GM19372 (cell line): ENCODE measurements at regions not wholly inside any gene's neighbourhood (a gene's known extent, or its start where the extent isn't known, plus 50 kb on each side); places are given as distances from the start of the nearest gene placed in this dataset.
"Not testable (repeated sequence)": the region's sequence is repeated elsewhere in the genome, so short reads cannot be mapped to it uniquely, and the experiment has no call there.

Experiments used
- ATAC-seq: cut with Tn5 transposase; IDR thresholded peaks from one replicate; pipeline ENCODE4 v1.9.1; 2021; ENCODE audit warnings: mild to moderate bottlenecking, low read depth, moderate library complexity; ENCODE audit not compliant: unreplicated experiment

- no peak for ATAC-seq
Observed at GRCh38 chr12:46526233-46526632, 153.7 kb upstream of the SLC38A2 start.

DNA sequence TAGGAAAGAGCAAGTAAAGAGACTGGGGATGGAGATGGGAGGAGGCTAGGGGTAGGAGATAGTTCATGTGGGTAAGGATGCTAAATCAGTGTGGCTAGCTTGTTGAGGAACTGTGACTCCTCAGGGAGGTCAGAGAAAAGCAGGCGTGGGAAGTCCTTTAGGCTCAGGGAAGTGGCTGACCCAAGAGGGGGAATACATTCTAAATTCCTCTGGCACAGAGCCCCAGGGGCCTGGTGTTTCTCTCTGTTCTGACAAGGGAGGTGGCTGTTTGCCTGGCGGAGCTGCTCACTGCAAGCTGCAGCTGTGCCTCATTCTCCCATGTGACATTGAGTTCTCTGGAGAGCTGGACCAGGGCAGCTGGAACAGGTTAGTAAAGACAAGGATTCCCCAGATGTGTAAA is 152.2 kb upstream of the SLC38A2 start:
- no peak for ATAC-seq

GRCh38 chr12:46523863-46524770 is 151.5 kb upstream of the SLC38A2 start:
- ATAC-seq = no peak

- no peak for ATAC-seq
Observed at GRCh38 chr12:46523446-46523845, 150.9 kb upstream of the SLC38A2 start.

DNA sequence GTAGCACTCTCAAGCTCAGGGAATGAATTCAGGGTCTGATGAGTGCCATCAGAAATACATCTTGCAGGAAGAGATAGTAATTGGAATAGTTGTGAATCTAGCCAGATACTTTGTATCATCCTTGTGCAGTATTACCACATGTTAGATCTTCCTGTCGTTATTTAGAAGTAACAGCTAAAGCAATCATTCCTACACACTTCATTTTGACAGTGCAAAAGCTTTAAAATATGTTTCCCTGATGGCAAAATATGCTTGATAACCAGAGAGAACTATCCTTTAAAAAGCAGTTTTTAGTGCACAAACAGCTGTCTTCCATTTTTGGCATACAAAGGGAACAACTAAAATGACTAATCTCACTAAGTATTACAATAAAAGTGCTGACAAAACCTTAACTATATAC is 149.5 kb upstream of the SLC38A2 start:
- ATAC-seq = no peak

DNA sequence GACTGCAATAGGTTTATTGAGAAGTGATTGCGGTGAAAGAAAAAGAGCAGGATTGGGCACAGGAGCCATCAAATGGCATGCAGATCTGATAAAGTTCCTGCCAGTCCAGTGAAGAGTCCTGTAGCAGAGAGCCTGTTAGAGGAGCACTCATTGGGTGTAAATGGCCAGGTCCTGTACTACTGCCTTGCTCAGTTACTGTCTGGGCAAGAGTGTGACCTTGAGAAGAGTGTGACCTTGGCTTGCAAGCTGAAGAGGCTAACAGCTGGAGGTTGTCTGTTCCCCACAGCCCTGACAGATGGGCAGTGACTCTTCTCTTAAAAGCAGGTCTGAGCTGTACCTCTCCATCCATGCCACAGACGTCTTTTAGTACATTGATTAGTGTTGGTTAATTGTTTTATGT is 148.6 kb upstream of the SLC38A2 start:
- no peak for ATAC-seq

DNA sequence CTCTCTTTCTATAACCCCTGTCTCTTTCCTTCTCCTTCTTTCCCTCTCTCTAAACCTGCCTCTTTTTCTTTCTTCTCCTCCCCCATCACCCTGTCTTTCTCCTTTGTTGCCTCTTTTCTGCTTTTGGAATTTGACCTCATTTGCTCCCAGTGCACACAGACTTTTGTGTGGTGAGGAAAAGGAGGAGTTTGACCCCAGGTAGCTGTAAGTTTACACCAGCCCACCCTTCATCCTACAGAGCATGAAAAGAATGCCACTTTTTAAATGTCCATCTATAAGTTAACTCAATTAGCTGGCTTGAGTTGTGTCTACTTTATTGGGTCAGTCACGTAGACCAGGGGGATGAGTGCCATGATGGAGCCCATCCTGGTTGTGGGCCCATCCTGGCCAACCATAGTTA is 146.8 kb upstream of the SLC38A2 start:
- no peak for ATAC-seq

DNA sequence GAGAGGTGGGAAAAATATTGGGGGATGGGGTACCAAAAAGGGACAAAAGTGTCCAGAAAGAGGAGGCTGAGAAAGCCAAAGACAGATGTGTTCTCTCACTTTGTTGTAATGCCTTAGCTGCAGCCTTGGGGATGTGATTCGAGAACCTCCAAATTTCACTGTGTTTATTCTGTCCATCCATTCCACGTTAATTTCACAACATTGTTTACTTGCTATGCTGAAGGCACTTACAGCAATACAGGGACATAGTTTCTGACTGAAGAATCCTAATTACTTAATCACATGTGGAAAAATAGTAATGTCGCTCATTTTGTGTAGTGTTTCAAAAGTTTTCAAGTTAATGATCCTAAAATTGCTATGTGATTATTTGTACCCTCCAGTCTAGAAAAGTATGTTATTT is 146.2 kb upstream of the SLC38A2 start:
- ATAC-seq = no peak

GRCh38 chr12:46518169-46518568 is 145.6 kb upstream of the SLC38A2 start:
- ATAC-seq = no peak

DNA sequence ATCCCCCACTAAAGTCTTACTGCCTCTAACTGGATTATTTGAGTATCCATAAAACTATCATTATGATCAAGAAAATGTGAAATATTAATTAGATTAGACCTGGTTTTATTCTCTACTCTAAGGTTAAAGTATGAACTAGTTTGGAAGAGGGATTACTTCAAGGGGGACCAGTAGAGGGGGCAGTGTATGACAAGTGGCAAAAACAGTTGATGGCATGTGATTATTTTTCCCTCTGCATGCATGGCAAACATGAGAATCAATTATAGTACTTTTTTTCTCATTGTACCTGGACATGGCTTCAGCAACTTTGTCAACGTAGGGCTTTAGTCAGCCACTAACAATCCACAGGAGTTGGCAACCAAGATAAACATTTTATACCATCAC is 145.0 kb upstream of the SLC38A2 start:
- peak; percentile 34 for ATAC-seq

DNA sequence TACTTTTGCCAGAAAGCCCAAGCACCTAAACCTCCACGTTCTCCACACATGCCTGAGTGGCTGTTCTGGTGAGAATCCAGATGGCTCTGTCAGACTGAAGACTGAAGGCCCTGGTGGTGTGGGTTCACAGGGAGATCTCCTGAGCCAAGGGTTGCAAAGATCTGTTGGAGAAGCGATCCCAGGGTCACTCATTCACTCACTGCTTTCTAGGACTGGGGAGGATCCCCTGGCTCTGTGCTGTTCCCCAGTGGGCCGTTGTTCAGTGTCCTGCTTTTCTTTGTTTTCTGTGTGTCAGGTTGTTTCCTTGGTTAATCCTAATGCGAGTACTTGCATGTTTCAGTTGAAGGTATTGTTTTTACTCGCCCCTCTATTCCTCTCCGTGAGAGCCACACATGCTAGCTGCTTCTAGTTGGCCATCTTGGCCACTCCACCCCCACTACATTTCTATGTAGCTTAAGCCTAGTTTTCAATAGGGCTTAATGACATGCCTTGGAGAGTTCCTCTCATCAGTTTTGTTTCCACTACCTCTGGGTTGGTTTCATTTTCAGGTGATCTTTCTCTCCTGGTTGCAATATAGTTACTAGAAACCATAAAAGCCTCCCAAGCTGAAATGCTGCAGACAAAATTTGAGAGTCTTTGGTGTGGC is 144.5 kb upstream of the SLC38A2 start:
- peak; percentile 94 for ATAC-seq

DNA sequence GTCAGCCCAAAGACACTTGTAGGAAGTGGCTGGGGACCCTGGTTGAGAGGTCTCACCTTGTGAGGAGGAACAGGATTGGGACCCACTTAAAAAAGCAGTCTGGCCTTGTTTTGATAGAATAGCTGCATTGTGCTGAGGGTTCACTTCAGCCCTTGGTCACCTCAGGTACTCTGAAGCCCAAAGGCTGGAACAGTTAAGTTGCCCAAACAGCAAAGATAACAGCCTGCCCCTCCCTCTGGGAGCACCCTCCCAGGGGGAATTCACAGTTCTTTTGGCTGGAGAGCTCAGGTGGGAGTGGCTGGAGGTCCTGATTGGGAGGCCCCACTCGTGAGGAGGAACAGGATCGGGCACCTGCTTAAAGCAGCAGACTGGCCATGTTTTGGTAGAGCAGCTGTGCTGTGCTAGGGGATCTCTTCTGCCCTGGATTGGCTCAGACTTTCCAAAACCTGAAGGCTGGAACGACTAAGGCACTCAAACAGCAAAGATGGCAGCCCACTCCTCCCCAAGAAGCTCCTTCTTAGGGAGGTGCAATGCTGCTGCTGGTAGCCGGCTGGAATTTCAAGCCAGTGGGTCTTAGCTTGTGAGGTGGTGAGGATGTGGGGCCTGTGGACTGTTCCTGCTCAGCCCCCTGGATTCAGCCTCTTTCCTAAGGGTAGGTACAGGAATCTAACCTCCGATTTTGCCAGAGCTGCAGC is 143.8 kb upstream of the SLC38A2 start:
- no peak for ATAC-seq

- no peak for ATAC-seq
Observed at GRCh38 chr12:46515829-46516228, 143.3 kb upstream of the SLC38A2 start.

DNA sequence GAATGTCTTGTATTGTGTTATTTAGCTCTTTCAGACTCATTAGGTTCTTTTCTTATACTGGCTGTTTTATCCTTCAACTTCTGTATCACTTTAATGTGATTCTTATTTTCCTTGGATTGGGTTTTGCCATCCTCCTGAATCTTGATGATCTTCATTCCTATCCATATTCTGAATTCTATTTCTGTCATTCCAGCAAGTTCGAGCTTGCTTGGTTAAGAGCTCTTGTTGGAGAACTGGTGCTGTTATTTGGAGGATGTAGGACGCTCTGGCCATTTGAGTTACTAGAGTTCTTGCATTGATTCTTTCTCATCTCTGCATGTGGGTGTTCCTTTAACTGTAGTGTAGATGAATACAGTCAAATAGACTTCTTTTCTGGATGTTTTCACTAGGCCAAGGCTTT is 142.3 kb upstream of the SLC38A2 start:
- no peak for ATAC-seq

DNA sequence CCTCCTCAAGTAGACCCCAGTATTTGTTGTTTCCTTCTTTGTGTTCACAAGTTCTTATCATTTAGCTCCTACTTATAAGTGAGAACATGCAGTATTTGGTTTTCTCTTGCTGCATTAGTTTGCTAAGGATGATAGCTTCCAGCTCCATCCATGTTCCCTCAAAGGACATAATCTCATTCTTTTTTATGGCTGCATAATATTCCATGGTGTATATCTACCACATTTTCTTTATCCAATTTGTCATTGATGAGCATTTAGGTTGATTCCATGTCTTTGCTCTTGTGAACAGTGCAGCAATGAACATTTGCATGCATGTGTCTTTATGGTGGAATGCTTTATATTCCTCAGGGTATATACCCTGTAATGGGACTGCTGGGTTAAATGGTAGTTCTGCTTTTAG is 137.7 kb upstream of the SLC38A2 start:
- ATAC-seq = not testable (repeated sequence)

- no peak for ATAC-seq
Observed at GRCh38 chr12:46509135-46509534, 136.6 kb upstream of the SLC38A2 start.

DNA sequence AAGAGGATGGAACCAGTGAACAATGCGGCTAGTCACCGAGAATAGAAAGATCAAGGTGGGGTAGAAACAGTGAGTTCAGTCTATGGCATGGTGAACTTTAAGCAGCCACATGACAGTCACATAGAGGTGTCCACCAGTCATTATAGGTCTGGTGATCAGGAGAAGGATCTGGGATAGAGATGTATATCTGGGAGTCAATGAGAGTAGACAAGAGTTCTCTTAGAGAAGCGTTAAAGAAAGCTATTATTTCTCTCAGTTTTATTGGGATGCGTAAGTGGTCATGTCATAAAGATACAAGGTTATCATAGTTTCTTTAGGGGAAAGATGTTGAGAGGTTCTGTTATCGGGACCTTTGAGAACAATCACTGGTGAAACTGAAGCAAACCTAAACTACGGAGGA is 136.1 kb upstream of the SLC38A2 start:
- no peak for ATAC-seq

GRCh38 chr12:46507766-46508165 is 135.2 kb upstream of the SLC38A2 start:
- no peak for ATAC-seq

DNA sequence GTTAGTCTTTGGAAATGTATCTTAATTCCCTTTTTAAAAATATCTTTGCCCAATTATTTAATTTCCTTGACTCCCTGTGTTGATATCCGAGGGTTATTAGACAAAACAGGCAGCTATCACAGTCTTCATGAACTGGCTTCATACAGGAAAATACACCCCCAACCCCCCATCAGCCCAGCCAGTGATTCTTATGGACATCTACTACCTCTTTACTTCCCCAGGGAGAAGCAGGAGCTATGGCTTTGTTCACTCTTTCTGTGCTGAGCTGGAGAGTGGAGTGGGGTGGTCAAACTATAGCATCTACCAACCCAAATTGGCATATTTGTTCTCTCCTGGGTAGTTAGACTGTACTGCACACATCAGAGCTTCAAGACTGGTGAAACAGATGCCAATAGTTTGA is 134.4 kb upstream of the SLC38A2 start:
- no peak for ATAC-seq

GRCh38 chr12:46506198-46506597 is 133.6 kb upstream of the SLC38A2 start:
- ATAC-seq = no peak

GRCh38 chr12:46504494-46504893 is 131.9 kb upstream of the SLC38A2 start:
- ATAC-seq = no peak
